OCI-M1 (cell line): ENCODE measurements at regions not wholly inside any gene's neighbourhood (a gene's known extent, or its start where the extent isn't known, plus 50 kb on each side); places are given as distances from the start of the nearest gene placed in this dataset.
"Not testable (repeated sequence)": the region's sequence is repeated elsewhere in the genome, so short reads cannot be mapped to it uniquely, and the experiment has no call there.

Source experiments
- DNase-seq: peaks from one replicate; lab custom pipeline; 2025; lab: John Stamatoyannopoulos, UW

DNA sequence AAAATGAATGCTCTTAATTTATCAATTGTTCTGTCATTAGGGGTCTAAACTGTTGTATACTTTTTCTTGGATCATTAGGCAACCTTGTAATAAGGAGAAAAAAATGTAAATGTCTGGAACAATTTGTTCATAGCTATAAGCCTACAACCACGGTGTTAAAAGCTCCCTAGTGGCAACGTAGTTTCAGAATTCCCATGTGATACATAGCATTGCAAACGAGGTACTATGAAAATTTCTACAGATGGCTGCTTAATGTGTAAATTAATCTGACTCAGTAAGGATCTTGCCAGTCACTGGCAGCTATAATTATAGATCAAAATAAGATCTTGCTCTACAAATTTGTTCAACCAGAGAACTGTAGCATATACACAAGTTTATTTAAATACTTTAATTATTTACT is 304.1 kb upstream of the ADGRL4 start:
- DNase-seq: no peak

- no peak for DNase-seq
These were observed 297.6 kb upstream of the ADGRL4 start for GRCh38 chr1:79304131-79304530.

GRCh38 chr1:79303040-79303439 is 296.5 kb upstream of the ADGRL4 start:
- no peak for DNase-seq

DNA sequence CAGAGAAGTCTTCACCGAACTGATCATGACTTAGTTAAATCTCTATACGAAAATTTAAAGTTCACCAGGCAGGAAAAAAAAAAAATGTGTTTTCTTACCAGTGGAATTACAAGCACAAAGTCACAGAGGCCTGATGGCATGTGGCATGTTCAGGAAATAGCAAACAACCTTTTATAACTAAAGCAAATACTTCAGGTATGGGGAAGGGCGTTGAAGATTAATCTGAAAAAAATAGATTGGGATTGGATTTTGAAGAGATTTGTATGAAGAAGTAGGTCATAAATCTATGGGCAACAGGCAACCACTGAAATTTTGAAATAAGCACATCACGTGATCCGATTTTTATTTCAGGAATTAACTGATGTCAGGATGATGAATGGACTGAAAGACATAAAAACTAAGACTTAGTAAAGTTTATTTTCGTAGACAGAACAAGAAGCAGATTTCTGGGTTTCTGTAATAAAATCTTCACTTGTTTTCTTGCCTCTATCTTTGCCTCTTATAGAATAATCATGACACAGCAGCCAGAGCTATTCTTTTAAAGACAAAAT is 295.9 kb upstream of the ADGRL4 start:
- DNase-seq: no peak

- no peak for DNase-seq
These were observed 289.4 kb upstream of the ADGRL4 start for GRCh38 chr1:79295967-79296366.

GRCh38 chr1:79293611-79294010 is 287.1 kb upstream of the ADGRL4 start:
- no peak for DNase-seq

DNA sequence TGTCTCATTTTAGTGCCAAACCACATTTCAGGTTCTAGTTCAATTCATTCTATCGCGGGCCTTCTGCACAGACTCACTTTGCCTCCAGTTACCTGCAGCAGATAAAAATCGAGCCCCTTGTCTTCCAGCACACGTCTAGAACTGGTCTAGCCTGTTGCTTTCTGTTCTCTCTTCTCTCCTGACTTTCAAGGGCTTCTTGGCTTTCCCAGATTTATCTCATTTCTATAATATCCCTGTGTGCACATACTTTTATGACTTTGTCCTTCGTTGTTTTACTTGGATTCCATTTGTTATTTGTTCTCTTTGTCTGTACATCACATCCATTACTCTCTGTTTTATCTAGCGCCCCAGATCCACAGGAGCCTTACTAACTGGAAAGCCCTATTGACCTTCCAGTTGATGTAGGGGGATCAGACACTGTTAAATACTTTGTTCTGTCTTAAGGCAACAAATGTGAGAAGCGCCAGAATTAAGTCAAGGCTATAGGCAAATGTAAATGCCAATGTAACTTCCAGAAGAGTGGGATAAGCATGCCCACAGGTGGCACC is 284.5 kb upstream of the ADGRL4 start:
- no peak for DNase-seq

DNA sequence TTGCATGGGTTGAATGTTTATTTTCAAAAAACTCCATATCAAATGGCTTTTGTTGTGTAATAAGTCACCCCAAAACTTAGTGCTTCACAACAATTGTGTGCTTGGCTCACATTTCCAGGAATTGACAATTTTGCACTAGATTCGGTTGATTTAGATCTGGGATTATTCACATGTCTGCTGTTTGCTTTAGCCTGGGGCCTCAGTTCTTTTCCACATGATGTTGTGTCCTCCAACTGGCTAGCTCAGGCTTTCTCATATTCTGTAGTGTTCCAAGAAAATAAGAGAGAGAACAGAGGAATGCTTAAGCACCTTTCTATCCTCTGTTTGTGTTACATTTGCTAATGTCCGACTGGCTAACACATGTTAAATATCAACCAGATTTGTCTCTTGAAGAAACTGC is 281.5 kb upstream of the ADGRL4 start:
- no peak for DNase-seq

- DNase-seq: no peak
These were observed 279.1 kb upstream of the ADGRL4 start for GRCh38 chr1:79285667-79286066.

DNA sequence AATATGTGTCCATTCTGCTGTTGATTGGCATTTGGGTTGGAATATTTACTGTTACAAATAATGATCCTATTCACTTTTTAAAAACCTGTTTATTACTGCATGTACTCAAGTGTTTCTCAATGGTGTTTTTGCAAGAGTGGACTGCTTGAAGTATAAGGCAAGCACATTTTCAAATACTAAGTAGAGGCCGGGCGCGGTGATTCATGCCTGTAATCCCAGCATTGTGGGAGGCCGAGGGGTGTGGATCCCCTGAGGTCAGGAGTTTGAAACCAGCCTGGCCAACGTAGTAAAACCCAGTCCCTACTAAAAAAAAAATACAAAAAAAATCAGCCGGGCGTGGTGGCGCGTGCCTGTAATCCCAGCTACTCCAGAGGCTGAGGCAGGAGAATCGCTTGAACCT is 276.9 kb upstream of the ADGRL4 start:
- DNase-seq: no peak

- no peak for DNase-seq
These were observed 274.9 kb upstream of the ADGRL4 start for GRCh38 chr1:79281442-79281841.

DNA sequence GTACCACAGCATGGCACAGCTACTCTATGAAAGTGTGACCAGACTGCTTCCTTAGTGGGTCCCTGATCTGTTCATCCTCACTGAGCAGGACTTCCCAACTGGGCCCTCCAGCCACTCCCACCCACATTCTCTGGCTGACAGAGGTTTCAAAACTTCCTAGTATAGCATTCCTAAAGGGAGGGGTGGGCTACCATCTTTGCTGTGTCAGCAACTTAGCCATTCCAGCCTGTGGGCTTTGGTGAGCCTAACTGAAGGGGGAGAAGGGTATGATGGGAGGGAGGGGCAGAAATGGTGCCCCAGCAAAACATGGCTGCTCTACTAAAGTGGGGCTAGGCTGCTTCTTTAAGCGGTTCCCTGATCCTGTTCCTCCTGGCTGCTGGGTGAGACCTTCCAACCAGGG is 265.2 kb upstream of the ADGRL4 start:
- DNase-seq: no peak

- DNase-seq: no peak
These were observed 258.7 kb upstream of the ADGRL4 start for GRCh38 chr1:79264975-79265818.

DNA sequence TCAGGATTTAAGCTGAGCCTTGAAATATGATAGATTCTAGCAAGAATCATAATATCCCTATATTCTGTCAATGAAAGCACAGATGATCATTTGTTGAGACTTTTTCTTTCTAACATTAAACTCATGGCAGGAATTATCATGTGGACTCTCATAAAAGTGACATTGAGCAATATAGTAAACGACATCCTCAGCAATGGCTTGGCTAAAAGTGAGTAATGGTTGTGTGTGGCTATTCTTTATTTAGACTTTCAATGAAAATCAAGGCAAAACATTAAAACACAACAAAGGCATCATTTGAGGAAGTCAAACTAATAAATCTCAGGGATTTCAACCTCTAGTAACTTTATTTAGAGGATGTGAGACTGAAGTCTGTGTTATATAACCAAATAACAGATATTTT is 257.8 kb upstream of the ADGRL4 start:
- DNase-seq: no peak

- no peak for DNase-seq
These were observed 256.3 kb upstream of the ADGRL4 start for GRCh38 chr1:79262745-79263258.

- peak; percentile 60 for DNase-seq
These were observed 253.1 kb upstream of the ADGRL4 start for GRCh38 chr1:79259390-79260336.

DNA sequence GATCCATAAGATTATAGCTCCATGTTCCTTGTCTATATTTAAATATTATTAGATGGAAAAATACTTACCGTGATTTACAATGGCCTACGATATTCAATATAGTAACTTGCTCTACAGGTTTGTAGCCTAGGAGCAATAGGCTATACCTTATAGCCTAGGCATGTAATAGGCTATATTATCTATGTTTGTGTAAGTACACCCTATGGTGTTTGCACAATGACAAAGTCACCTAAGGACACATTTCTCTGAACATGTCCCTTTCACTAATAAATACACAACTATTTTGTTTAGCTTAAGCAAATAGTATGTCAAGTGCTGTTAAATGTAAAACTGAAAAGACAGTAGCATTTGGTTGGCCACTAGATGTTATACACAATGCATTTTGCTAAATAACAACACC is 248.9 kb upstream of the ADGRL4 start:
- no peak for DNase-seq

DNA sequence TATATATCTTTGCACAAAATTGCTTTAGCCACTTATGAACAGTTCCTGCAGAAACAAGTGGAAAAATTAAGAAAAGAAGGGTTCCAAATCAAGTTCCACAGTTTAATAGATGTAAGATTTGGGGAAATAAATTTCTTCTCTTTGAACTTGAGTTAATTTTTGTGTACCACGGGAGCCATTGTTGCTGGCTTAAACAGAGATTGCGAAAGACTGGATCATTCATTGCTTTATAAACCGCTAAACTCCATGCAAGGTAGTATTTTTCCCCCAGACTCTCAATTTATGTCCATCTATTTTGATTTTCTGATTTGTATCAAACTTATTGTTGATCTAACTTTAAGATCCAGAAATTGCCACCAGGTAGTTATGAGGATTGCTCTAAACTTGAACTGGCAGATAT is 246.1 kb upstream of the ADGRL4 start:
- no peak for DNase-seq

GRCh38 chr1:79239840-79240239 is 233.3 kb upstream of the ADGRL4 start:
- no peak for DNase-seq

GRCh38 chr1:79235301-79236002 is 228.9 kb upstream of the ADGRL4 start:
- DNase-seq: no peak

- DNase-seq: no peak
These were observed 226.3 kb upstream of the ADGRL4 start for GRCh38 chr1:79232818-79233217.

- DNase-seq: not testable (repeated sequence)
These were observed 224.2 kb upstream of the ADGRL4 start for GRCh38 chr1:79230751-79231150.
